ENCODE measurements at regions not wholly inside any gene's neighbourhood (a gene's known extent, or its start where the extent isn't known, plus 50 kb on each side); places are given as distances from the start of the nearest gene placed in this dataset.

DNA sequence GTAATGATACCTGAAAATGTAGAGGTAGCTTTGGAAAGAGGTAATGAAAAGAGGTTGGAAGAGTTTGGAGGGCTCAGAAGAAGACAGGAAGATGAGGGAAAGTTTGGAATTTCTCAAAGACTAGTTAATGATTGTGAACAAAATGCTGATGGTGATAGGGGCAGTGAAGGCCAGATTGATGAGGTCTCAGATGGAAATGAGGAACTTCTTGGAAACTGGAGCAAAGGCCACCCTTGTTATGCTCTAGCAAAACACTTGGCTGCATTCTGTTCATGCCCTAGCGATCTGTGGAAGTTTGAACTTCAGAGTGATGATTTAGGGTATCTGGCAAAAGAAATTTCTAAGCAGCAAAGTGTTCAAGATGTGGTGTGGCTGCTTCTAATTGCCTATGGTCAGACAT, 161.2 kb upstream of the SPEF2 start:
- no peak for TF ChIP-seq CTCF (IDR thresholded peaks at IDR 0.05; ENCODE audit: low read length)
- no peak for TF ChIP-seq EZH2 (optimal IDR thresholded peaks at IDR 0.05; ENCODE audit: low read depth, low read length)
- TF ChIP-seq EZH2phosphoT487 (IDR thresholded peaks at IDR 0.05; ENCODE audit: low read length): no peak
